ENCODE measurements at regions not wholly inside any gene's neighbourhood (a gene's known extent, or its start where the extent isn't known, plus 50 kb on each side); places are given as distances from the start of the nearest gene placed in this dataset.

GRCh38 chr5:97250113-97250512 is 67.1 kb upstream of the RIOK2 start:
- Histone ChIP-seq H3K9me2 (ENCODE audit: low read depth, low read length) (no peaks in the 10 kb centered on the region), H2AFZ (ENCODE audit: low read length) (no peak overlapping the region), H3K27ac (ENCODE audit: low read depth, low read length, poor library complexity, severe bottlenecking) (no peak overlapping the region), H3F3A (ENCODE audit: insufficient read depth, low read length) (no peaks in the 10 kb centered on the region), H3K36me3 (ENCODE audit: insufficient read depth, low read length) (no peaks in the 10 kb centered on the region), H3K27me3 (ENCODE audit: insufficient read depth, low read length) (no peaks in the 10 kb centered on the region), H3K4me3 (ENCODE audit: low read depth, low read length, poor library complexity, severe bottlenecking) (no peak overlapping the region), H3K4me2 (ENCODE audit: low read length) (no peak overlapping the region), H3K9ac (ENCODE audit: low read length) (no peak overlapping the region), H3K4me1 (ENCODE audit: insufficient read depth, low read length, severe bottlenecking) (no peaks in the 10 kb centered on the region), H3K9me3 (ENCODE audit: low read length) (no peaks in the 10 kb centered on the region), H3K79me2 (ENCODE audit: insufficient read depth, low read length) (no peaks in the 10 kb centered on the region), H4K20me1 (ENCODE audit: insufficient read depth, low read length) (no peaks in the 10 kb centered on the region)
- TF ChIP-seq EZH2 (IDR thresholded peaks at IDR 0.05; ENCODE audit: borderline replicate concordance, low read length) (no peak), CTCF (IDR thresholded peaks at IDR 0.05; ENCODE audit: low read length) (no peak)

GRCh38 chr5:97266076-97266475 is 83.0 kb upstream of the RIOK2 start:
- TF ChIP-seq EZH2 (IDR thresholded peaks at IDR 0.05; ENCODE audit: borderline replicate concordance, low read length) (no peak), CTCF (IDR thresholded peaks at IDR 0.05; ENCODE audit: low read length) (no peak)
- no peak overlapping the region for H3K9ac ChIP-seq (ENCODE audit: low read length)
- H3K4me1 ChIP-seq (ENCODE audit: insufficient read depth, low read length, severe bottlenecking): no peaks in the 10 kb centered on the region
- no peaks in the 10 kb centered on the region for H3K79me2 ChIP-seq (ENCODE audit: insufficient read depth, low read length)
- no peaks in the 10 kb centered on the region for H4K20me1 ChIP-seq (ENCODE audit: insufficient read depth, low read length)
- no peaks in the 10 kb centered on the region for H3K36me3 ChIP-seq (ENCODE audit: insufficient read depth, low read length)
- H2AFZ ChIP-seq (ENCODE audit: low read length): no peak overlapping the region
- H3K27me3 ChIP-seq (ENCODE audit: insufficient read depth, low read length): no peaks in the 10 kb centered on the region
- no peak overlapping the region for H3K27ac ChIP-seq (ENCODE audit: low read depth, low read length, poor library complexity, severe bottlenecking)
- no peaks in the 10 kb centered on the region for H3K9me2 ChIP-seq (ENCODE audit: low read depth, low read length)
- H3K9me3 ChIP-seq (ENCODE audit: low read length): no peaks in the 10 kb centered on the region
- no peaks in the 10 kb centered on the region for H3F3A ChIP-seq (ENCODE audit: insufficient read depth, low read length)
- H3K4me3 ChIP-seq (ENCODE audit: low read depth, low read length, poor library complexity, severe bottlenecking): no peak overlapping the region
- no peak overlapping the region for H3K4me2 ChIP-seq (ENCODE audit: low read length)

GRCh38 chr5:97266576-97266975 is 83.5 kb upstream of the RIOK2 start:
- Histone ChIP-seq H2AFZ (ENCODE audit: low read length) (no peak overlapping the region), H3F3A (ENCODE audit: insufficient read depth, low read length) (no peaks in the 10 kb centered on the region), H3K4me2 (ENCODE audit: low read length) (no peak overlapping the region), H3K36me3 (ENCODE audit: insufficient read depth, low read length) (no peaks in the 10 kb centered on the region), H3K27me3 (ENCODE audit: insufficient read depth, low read length) (no peaks in the 10 kb centered on the region), H3K79me2 (ENCODE audit: insufficient read depth, low read length) (no peaks in the 10 kb centered on the region), H3K9me3 (ENCODE audit: low read length) (no peaks in the 10 kb centered on the region), H4K20me1 (ENCODE audit: insufficient read depth, low read length) (no peaks in the 10 kb centered on the region), H3K27ac (ENCODE audit: low read depth, low read length, poor library complexity, severe bottlenecking) (no peak overlapping the region), H3K4me3 (ENCODE audit: low read depth, low read length, poor library complexity, severe bottlenecking) (no peak overlapping the region), H3K4me1 (ENCODE audit: insufficient read depth, low read length, severe bottlenecking) (no peaks in the 10 kb centered on the region), H3K9ac (ENCODE audit: low read length) (no peak overlapping the region), H3K9me2 (ENCODE audit: low read depth, low read length) (no peaks in the 10 kb centered on the region)
- no peak for TF ChIP-seq EZH2 (IDR thresholded peaks at IDR 0.05; ENCODE audit: borderline replicate concordance, low read length)
- no peak for TF ChIP-seq CTCF (IDR thresholded peaks at IDR 0.05; ENCODE audit: low read length)

All from OCI-LY1 (cell line).